C4-2B (cell line): ENCODE measurements at regions not wholly inside any gene's neighbourhood (a gene's known extent, or its start where the extent isn't known, plus 50 kb on each side); places are given as distances from the start of the nearest gene placed in this dataset.
A peak's percentile ranks its signal among the peaks of the same experiment; 100 is the strongest.

Experiments used
- ZFX ChIP-seq: fragments of 450-650 bp; IDR thresholded peaks from 2 replicates; pipeline ENCODE4 v1.6.1; 2017
- TF ChIP-seq, protein P1 (sequence below): fragments of 450-650 bp; conservative IDR thresholded peaks from 2 replicates; pipeline ENCODE4 v1.5.1; 2017; ENCODE audit warnings: mild to moderate bottlenecking

GRCh38 chrX:113001836-113002235, 161.2 kb upstream of the AMOT start:
- TF ChIP-seq, protein P1, sequence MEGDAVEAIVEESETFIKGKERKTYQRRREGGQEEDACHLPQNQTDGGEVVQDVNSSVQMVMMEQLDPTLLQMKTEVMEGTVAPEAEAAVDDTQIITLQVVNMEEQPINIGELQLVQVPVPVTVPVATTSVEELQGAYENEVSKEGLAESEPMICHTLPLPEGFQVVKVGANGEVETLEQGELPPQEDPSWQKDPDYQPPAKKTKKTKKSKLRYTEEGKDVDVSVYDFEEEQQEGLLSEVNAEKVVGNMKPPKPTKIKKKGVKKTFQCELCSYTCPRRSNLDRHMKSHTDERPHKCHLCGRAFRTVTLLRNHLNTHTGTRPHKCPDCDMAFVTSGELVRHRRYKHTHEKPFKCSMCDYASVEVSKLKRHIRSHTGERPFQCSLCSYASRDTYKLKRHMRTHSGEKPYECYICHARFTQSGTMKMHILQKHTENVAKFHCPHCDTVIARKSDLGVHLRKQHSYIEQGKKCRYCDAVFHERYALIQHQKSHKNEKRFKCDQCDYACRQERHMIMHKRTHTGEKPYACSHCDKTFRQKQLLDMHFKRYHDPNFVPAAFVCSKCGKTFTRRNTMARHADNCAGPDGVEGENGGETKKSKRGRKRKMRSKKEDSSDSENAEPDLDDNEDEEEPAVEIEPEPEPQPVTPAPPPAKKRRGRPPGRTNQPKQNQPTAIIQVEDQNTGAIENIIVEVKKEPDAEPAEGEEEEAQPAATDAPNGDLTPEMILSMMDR = peak; percentile 29
- TF ChIP-seq ZFX = no peak
